ENCODE measurements at regions not wholly inside any gene's neighbourhood (a gene's known extent, or its start where the extent isn't known, plus 50 kb on each side); places are given as distances from the start of the nearest gene placed in this dataset.

DNA sequence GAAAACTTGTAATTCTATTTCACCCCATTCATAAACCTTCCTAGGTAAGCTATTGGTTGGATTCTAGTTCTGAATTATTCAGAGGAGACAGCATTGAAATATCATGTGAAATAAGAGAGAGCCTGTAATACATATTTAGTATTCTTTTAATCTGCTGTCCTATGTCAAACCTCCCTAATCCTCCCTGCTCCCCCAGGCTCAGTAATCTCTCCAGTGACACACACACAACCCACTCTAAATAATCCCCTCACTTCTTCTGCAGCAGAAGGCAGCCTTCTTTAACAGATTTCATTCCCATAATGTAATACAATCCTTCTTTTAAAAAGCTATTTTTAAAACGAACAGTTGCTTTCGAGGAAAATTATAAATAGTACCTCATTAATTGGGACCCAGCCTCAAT, 639.7 kb upstream of the AUTS2 start:
- Histone ChIP-seq H3K4me2 (ENCODE audit: low read length) (no peak overlapping the region), H2AFZ (ENCODE audit: low read depth, low read length) (no peak overlapping the region), H4K20me1 (ENCODE audit: insufficient read depth, low read length) (no peaks in the 10 kb centered on the region), H3K9me3 (ENCODE audit: insufficient read depth, low read length) (no peaks in the 10 kb centered on the region), H3K4me1 (ENCODE audit: low read length) (no peaks in the 10 kb centered on the region), H3K9ac (ENCODE audit: low read length) (no peak overlapping the region), H3K36me3 (replicated peaks; ENCODE audit: low read depth, low read length) (no peaks in the 10 kb centered on the region), H3K4me3 (ENCODE audit: low read length) (no peak overlapping the region), H3K79me2 (ENCODE audit: low read length) (no peaks in the 10 kb centered on the region), H3K27ac (ENCODE audit: low read length) (no peak overlapping the region), H3K27me3 (ENCODE audit: low read depth, low read length) (no peaks in the 10 kb centered on the region)
- no peak for TF ChIP-seq CTCF (IDR thresholded peaks at IDR 0.05; ENCODE audit: low read depth, low read length)
- TF ChIP-seq EZH2phosphoT487 (IDR thresholded peaks at IDR 0.05; ENCODE audit: low read depth): no peak

- Histone ChIP-seq H3K27ac (ENCODE audit: low read length) (no peak overlapping the region), H3K27me3 (ENCODE audit: low read depth, low read length) (no peaks in the 10 kb centered on the region), H2AFZ (ENCODE audit: low read depth, low read length) (no peak overlapping the region), H3K36me3 (replicated peaks; ENCODE audit: low read depth, low read length) (no peaks in the 10 kb centered on the region), H3K79me2 (ENCODE audit: low read length) (no peaks in the 10 kb centered on the region), H3K9me3 (ENCODE audit: insufficient read depth, low read length) (no peaks in the 10 kb centered on the region), H3K4me1 (ENCODE audit: low read length) (no peaks in the 10 kb centered on the region), H3K4me3 (ENCODE audit: low read length) (no peak overlapping the region), H4K20me1 (ENCODE audit: insufficient read depth, low read length) (no peaks in the 10 kb centered on the region), H3K4me2 (ENCODE audit: low read length) (no peak overlapping the region), H3K9ac (ENCODE audit: low read length) (no peak overlapping the region)
- TF ChIP-seq CTCF (IDR thresholded peaks at IDR 0.05; ENCODE audit: low read depth, low read length) (no peak), EZH2phosphoT487 (IDR thresholded peaks at IDR 0.05; ENCODE audit: low read depth) (no peak)
Observed at GRCh38 chr7:68963552-68963951, 634.7 kb upstream of the AUTS2 start.

DNA sequence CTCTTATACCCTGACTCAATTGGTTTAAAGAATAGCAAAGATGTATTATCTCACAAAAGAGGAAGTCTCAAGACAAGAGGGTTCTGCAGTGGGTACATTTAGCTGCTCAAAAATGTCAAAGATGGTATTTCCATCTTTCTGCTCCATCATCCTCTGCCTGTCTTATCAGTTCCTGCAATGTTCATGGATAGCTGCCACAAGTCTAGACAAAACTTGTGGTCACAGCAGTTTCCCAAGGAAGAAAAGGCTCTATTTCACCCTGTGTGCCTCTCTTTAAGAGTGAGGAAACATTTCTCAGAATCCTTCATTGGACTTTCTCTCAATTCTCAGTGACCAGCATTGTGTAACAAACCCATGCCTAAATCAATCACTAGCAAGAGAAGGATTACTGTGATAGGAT, 634.2 kb upstream of the AUTS2 start:
- no peak overlapping the region for H3K4me3 ChIP-seq (ENCODE audit: low read length)
- no peak overlapping the region for H2AFZ ChIP-seq (ENCODE audit: low read depth, low read length)
- no peak overlapping the region for H3K4me2 ChIP-seq (ENCODE audit: low read length)
- no peaks in the 10 kb centered on the region for H3K36me3 ChIP-seq (replicated peaks; ENCODE audit: low read depth, low read length)
- no peak overlapping the region for H3K27ac ChIP-seq (ENCODE audit: low read length)
- no peak overlapping the region for H3K9ac ChIP-seq (ENCODE audit: low read length)
- no peaks in the 10 kb centered on the region for H3K79me2 ChIP-seq (ENCODE audit: low read length)
- no peaks in the 10 kb centered on the region for H3K9me3 ChIP-seq (ENCODE audit: insufficient read depth, low read length)
- no peaks in the 10 kb centered on the region for H3K4me1 ChIP-seq (ENCODE audit: low read length)
- H4K20me1 ChIP-seq (ENCODE audit: insufficient read depth, low read length): no peaks in the 10 kb centered on the region
- TF ChIP-seq CTCF (IDR thresholded peaks at IDR 0.05; ENCODE audit: low read depth, low read length): no peak
- no peaks in the 10 kb centered on the region for H3K27me3 ChIP-seq (ENCODE audit: low read depth, low read length)

GRCh38 chr7:68965351-68965750, 632.9 kb upstream of the AUTS2 start:
- Histone ChIP-seq H3K9me3 (ENCODE audit: insufficient read depth, low read length) (no peaks in the 10 kb centered on the region), H3K4me3 (ENCODE audit: low read length) (no peak overlapping the region), H3K27ac (ENCODE audit: low read length) (no peak overlapping the region), H3K27me3 (ENCODE audit: low read depth, low read length) (no peaks in the 10 kb centered on the region), H4K20me1 (ENCODE audit: insufficient read depth, low read length) (no peaks in the 10 kb centered on the region), H3K4me2 (ENCODE audit: low read length) (no peak overlapping the region), H3K9ac (ENCODE audit: low read length) (no peak overlapping the region), H3K79me2 (ENCODE audit: low read length) (no peaks in the 10 kb centered on the region), H2AFZ (ENCODE audit: low read depth, low read length) (no peak overlapping the region), H3K4me1 (ENCODE audit: low read length) (no peaks in the 10 kb centered on the region), H3K36me3 (replicated peaks; ENCODE audit: low read depth, low read length) (no peaks in the 10 kb centered on the region)
- TF ChIP-seq EZH2phosphoT487 (IDR thresholded peaks at IDR 0.05; ENCODE audit: low read depth): no peak
- TF ChIP-seq CTCF (IDR thresholded peaks at IDR 0.05; ENCODE audit: low read depth, low read length): no peak

Measured in OCI-LY3 (cell line).